ENCODE measurements at regions not wholly inside any gene's neighbourhood (a gene's known extent, or its start where the extent isn't known, plus 50 kb on each side); places are given as distances from the start of the nearest gene placed in this dataset.

GRCh38 chr11:123356539-123356938 lies 73.5 kb upstream of the GRAMD1B start:
- Mint-ChIP-seq H3K27me3 (ENCODE audit: low read depth, unreplicated experiment) (peaks cover 65% of the 10 kb centered on the region), H3K27ac (ENCODE audit: unreplicated experiment) (no peak overlapping the region), H3K36me3 (ENCODE audit: low read depth, unreplicated experiment) (no peaks in the 10 kb centered on the region), H3K9me3 (ENCODE audit: unreplicated experiment) (no peaks in the 10 kb centered on the region), H3K4me3 (ENCODE audit: unreplicated experiment) (no peak overlapping the region), H3K4me1 (ENCODE audit: low read depth, unreplicated experiment) (peaks cover 2% of the 10 kb centered on the region)
- Histone ChIP-seq H3K27me3 (ENCODE audit: insufficient read depth, low read length) (peaks cover 59% of the 10 kb centered on the region), H3K79me2 (ENCODE audit: insufficient read depth, low read length) (no peaks in the 10 kb centered on the region), H2AFZ (ENCODE audit: low read depth, low read length) (no peak overlapping the region), H3K27ac (ENCODE audit: low read depth, low read length) (no peak overlapping the region), H4K20me1 (ENCODE audit: insufficient read depth, low read length) (no peaks in the 10 kb centered on the region), H3K4me1 (ENCODE audit: insufficient read depth, low read length) (peaks cover 4% of the 10 kb centered on the region), H3K36me3 (ENCODE audit: insufficient read depth, low read length) (no peaks in the 10 kb centered on the region), H3K9ac (ENCODE audit: low read length) (no peak overlapping the region), H3K4me3 (ENCODE audit: insufficient read depth, low read depth, low read length) (no peak overlapping the region), H3K4me2 (ENCODE audit: low read length) (no peak overlapping the region), H3K9me3 (ENCODE audit: insufficient read depth, low read depth, low read length) (no peaks in the 10 kb centered on the region)
- DNase-seq (ENCODE audit: low read depth) (no peak), FAIRE-seq (no peak)
- TF ChIP-seq CTCF (IDR thresholded peaks at IDR 0.05; ENCODE audit: insufficient read depth, low read depth, low read length): no peak
- TF ChIP-seq EZH2 (IDR thresholded peaks at IDR 0.05; ENCODE audit: insufficient read depth, low read length): no peak

- H4K20me1 ChIP-seq (ENCODE audit: insufficient read depth, low read length): no peaks in the 10 kb centered on the region
- H3K4me1 Mint-ChIP-seq (ENCODE audit: low read depth, unreplicated experiment): peaks cover 2% of the 10 kb centered on the region
- no peak overlapping the region for H3K9ac ChIP-seq (ENCODE audit: low read length)
- no peaks in the 10 kb centered on the region for H3K9me3 Mint-ChIP-seq (ENCODE audit: unreplicated experiment)
- H3K27me3 ChIP-seq (ENCODE audit: insufficient read depth, low read length): peaks cover 44% of the 10 kb centered on the region
- H3K4me1 ChIP-seq (ENCODE audit: insufficient read depth, low read length): peaks cover 4% of the 10 kb centered on the region
- H3K27ac ChIP-seq (ENCODE audit: low read depth, low read length): no peak overlapping the region
- no peak overlapping the region for H3K4me2 ChIP-seq (ENCODE audit: low read length)
- H3K79me2 ChIP-seq (ENCODE audit: insufficient read depth, low read length): no peaks in the 10 kb centered on the region
- TF ChIP-seq EZH2 (IDR thresholded peaks at IDR 0.05; ENCODE audit: insufficient read depth, low read length) (no peak), CTCF (IDR thresholded peaks at IDR 0.05; ENCODE audit: insufficient read depth, low read depth, low read length) (no peak)
- no peak for FAIRE-seq
- peaks cover 46% of the 10 kb centered on the region for H3K27me3 Mint-ChIP-seq (ENCODE audit: low read depth, unreplicated experiment)
- H3K36me3 ChIP-seq (ENCODE audit: insufficient read depth, low read length): no peaks in the 10 kb centered on the region
- H3K4me3 ChIP-seq (ENCODE audit: insufficient read depth, low read depth, low read length): no peak overlapping the region
- H2AFZ ChIP-seq (ENCODE audit: low read depth, low read length): no peak overlapping the region
- DNase-seq (ENCODE audit: low read depth): no peak
- no peak overlapping the region for H3K27ac Mint-ChIP-seq (ENCODE audit: unreplicated experiment)
- H3K36me3 Mint-ChIP-seq (ENCODE audit: low read depth, unreplicated experiment): no peaks in the 10 kb centered on the region
- H3K9me3 ChIP-seq (ENCODE audit: insufficient read depth, low read depth, low read length): no peaks in the 10 kb centered on the region
- no peak overlapping the region for H3K4me3 Mint-ChIP-seq (ENCODE audit: unreplicated experiment)
These were observed 75.6 kb upstream of the GRAMD1B start for GRCh38 chr11:123354371-123354975.

GRCh38 chr11:123351375-123351774 lies 78.7 kb upstream of the GRAMD1B start:
- no peak for FAIRE-seq
- no peaks in the 10 kb centered on the region for H3K9me3 Mint-ChIP-seq (ENCODE audit: unreplicated experiment)
- no peaks in the 10 kb centered on the region for H3K36me3 ChIP-seq (ENCODE audit: insufficient read depth, low read length)
- no peaks in the 10 kb centered on the region for H3K4me1 Mint-ChIP-seq (ENCODE audit: low read depth, unreplicated experiment)
- no peaks in the 10 kb centered on the region for H3K36me3 Mint-ChIP-seq (ENCODE audit: low read depth, unreplicated experiment)
- no peak overlapping the region for H3K27ac Mint-ChIP-seq (ENCODE audit: unreplicated experiment)
- no peak for DNase-seq (ENCODE audit: low read depth)
- H3K4me1 ChIP-seq (ENCODE audit: insufficient read depth, low read length): no peaks in the 10 kb centered on the region
- no peaks in the 10 kb centered on the region for H3K9me3 ChIP-seq (ENCODE audit: insufficient read depth, low read depth, low read length)
- no peak overlapping the region for H3K4me3 Mint-ChIP-seq (ENCODE audit: unreplicated experiment)
- no peak overlapping the region for H2AFZ ChIP-seq (ENCODE audit: low read depth, low read length)
- no peak overlapping the region for H3K9ac ChIP-seq (ENCODE audit: low read length)
- H3K27me3 ChIP-seq (ENCODE audit: insufficient read depth, low read length): peaks cover 21% of the 10 kb centered on the region
- H4K20me1 ChIP-seq (ENCODE audit: insufficient read depth, low read length): no peaks in the 10 kb centered on the region
- no peak for TF ChIP-seq EZH2 (IDR thresholded peaks at IDR 0.05; ENCODE audit: insufficient read depth, low read length)
- no peak for TF ChIP-seq CTCF (IDR thresholded peaks at IDR 0.05; ENCODE audit: insufficient read depth, low read depth, low read length)
- H3K27me3 Mint-ChIP-seq (ENCODE audit: low read depth, unreplicated experiment): peaks cover 26% of the 10 kb centered on the region
- no peak overlapping the region for H3K27ac ChIP-seq (ENCODE audit: low read depth, low read length)
- no peak overlapping the region for H3K4me2 ChIP-seq (ENCODE audit: low read length)
- H3K79me2 ChIP-seq (ENCODE audit: insufficient read depth, low read length): no peaks in the 10 kb centered on the region
- H3K4me3 ChIP-seq (ENCODE audit: insufficient read depth, low read depth, low read length): no peak overlapping the region

Data from astrocyte (in vitro differentiated cells and primary cell).